Activated CD4-positive, alpha-beta T cell treated with anti-CD3 and anti-CD28 coated beads, Interleukin-2, amount 50 U/mL, for 24 hours (primary cell): ENCODE measurements at regions not wholly inside any gene's neighbourhood (a gene's known extent, or its start where the extent isn't known, plus 50 kb on each side); places are given as distances from the start of the nearest gene placed in this dataset.
"Not testable (repeated sequence)": the region's sequence is repeated elsewhere in the genome, so short reads cannot be mapped to it uniquely, and the experiment has no call there.

Experiments
- DNase-seq, 2 donors: peaks; one replicate each; pipeline ENCODE4 v3.0.0-alpha.2; 2020; ENCODE audit warnings: low read depth in 1 of 2, low spot score in 1 of 2

DNA sequence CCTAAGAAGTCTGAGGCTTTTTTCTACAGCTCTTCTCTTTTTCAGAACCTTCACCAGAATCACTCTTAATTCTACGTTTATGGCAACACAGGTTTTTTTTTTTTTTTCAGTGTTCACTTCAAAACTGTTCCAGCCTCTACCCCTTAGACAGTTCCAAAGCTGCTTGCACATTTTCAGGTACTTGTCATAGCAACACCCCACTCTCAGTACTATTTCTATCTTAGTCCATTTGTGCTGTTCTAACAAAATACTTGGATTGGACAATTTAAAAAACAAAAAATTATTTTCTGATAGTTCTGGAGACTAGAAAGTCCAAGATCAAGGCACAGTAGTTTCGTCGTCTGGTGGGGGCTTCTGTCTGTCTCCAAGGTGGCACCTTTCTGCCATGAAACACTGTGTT lies 340.9 kb upstream of the RPS23 start:
- DNase-seq: no peak

DNA sequence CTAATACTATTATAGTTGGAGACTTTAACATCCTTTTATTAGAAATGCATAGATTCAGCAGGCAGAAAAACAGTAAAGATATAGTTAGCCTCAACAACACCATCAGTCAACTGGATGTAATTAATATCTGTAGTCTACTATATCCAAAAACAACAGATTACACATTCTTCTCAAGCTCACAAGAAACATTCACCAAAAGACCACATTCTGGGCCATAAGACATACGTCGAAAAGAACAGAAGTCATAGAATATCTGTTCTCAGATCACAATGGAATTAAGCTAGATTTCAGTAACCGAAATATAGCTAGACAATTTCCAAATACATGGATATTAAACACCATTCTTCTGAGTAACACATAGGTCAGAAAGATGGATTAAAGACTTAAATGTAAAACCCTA lies 336.6 kb upstream of the RPS23 start:
- DNase-seq: no peak

DNA sequence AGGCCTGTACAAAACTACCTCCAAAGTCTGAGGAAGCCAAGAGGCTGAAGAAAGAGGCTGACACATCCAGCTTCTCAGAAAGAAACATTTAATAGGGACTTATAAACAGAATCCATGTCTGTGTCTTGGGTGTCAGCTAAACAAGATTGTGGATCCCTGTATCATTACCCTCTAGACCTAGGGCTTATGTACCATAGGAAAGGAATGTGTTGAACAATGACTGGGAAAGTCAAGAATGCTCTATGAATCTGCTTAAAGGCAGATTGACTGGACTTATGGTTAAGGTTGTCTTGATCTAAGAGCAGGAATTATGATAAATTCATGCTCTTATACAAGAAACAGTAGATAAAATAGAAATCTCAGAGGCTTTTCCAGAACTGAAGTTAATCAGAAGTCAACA lies 335.7 kb upstream of the RPS23 start:
- no peak for DNase-seq

DNA sequence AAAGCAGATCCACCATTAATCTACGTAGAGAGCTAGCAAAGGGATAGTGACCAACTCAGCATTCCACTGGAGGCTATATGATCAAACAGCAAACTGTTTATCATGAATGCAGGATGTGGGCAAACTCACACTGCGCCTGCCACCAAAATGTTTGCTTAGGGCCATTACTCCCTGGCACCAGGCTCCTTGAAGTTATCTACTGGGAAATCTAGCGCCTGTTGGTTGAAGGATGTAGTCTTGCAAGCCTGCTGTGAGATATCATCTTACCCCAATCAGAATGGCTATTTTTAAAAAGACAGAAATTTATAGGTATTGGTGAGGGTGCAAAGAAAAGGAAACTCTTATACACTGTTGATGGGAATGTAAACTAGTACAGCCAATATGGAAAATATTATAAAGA lies 332.5 kb upstream of the RPS23 start:
- DNase-seq: no peak

DNA sequence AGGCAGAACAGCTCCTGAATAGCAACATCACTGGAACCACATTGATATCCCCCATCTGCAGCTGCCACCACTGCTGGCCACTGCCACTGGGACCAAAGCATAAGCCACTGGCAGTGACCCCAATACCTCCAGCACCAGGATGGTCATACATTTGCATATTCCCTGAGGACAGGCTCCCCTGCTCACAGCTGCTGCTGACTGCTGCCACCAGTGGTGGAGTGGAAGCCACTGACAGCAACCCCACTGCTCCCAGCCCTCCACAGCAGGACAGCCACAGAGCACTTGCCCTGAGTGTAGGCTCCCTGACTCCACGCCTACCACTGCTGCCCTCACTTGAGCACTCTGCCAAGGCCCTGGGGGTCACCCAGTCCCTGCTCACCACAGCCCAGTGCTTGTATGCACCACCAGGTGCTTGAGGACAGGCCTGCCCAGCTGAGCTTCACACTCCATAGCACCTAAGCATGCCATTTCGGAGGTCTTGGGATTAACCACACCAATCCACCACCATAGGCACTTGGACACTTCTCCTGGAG lies 327.4 kb upstream of the RPS23 start:
- no peak for DNase-seq

DNA sequence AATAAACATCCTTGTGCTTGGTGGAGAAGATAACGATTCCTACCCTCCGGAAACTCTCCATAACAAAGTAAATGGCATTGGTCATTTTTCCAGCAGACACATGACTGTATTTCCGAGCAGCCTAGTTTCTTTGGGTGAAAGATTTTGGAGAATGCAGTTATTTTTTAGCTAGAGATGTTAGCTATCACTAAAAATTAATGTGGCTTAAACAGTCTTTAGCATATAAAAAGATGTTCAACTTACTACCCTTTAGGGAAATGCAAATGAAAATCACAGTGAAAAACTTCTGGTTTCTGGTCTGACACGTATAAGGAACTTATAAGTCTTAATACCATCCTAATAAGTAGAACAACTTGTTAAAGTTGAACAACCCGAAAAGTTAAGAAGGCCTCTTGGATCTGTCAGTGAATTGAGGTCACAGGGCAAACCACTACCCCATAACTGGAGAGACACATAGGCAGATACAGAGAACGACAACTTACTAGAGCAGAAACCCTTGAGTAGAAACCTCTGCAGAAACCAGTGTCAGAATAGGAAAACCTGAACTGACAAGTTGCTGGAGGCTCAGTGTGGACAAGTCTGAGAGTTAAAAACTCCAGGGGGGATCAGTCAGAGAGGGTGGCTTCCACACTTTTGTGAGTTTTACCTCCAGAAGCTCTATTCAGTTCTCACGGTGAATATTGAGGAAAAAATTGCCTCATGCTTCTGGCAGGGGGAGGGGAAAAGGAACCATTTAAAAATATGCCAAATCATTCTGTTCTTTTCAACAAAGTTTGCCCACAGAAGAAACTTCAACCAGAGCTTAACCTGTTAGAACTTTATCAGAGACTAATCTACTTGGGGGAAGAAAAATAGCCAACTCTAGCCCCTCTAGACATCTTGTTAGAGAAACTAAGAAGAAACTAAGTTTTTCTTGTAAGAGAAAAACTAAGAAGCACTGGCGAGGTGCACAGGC lies 325.2 kb upstream of the RPS23 start:
- no peak for DNase-seq

DNA sequence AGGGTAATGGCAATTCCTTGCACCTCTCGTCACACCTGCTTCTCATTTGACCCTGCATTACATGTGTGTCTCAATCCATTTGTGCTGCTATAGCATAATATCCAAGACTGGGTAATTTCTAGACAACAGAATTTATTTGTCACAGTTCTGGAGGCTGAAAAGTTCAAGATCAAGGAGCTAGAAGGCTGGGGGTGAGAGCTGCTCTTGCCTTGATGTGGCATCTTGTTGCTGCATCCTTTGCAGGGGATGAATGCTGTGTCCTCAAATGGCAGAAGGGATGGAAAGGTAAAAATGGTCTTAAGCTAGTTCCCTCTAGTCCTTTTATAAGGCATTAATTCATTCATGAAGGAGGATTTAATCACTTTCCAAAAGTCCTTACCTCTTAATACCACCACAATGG lies 323.7 kb upstream of the RPS23 start:
- DNase-seq: no peak

DNA sequence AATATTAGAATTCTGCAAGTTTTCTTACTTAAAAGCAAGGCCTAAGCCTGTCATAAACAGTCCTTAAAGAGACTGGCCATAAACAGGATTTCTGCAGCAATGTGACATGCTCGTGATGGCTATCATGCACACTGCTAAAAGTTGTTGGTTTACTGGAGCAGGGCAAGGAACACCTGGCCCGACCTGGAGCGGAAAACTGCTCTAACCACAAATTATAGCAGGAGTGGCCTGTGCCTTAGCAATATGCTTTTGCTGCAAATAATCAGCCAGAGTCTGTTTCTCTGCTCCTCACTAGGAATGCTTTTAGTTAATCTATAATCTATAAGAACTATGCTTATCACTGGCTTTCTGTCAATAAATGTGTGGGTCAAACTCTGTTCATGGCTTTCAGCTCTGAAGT lies 322.9 kb upstream of the RPS23 start:
- DNase-seq: no peak

DNA sequence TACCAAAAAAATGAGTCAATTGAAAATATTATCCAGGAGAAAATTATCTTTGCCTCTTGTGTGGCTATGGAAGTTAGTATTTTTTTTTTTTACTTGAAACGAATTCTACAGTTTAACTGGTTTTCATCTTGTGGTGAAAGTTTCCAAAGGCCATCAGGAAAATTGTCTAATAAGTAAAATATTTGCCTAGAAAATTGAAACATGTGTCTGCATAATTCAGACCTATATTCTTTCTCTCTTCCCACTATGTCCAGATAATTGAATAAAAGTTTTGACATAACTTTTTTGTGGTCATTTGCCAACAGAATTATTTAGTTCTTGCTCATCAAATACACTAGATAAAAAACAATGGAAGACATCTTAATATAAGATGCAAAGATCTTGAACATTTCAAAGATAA lies 321.5 kb upstream of the RPS23 start:
- no peak for DNase-seq

DNA sequence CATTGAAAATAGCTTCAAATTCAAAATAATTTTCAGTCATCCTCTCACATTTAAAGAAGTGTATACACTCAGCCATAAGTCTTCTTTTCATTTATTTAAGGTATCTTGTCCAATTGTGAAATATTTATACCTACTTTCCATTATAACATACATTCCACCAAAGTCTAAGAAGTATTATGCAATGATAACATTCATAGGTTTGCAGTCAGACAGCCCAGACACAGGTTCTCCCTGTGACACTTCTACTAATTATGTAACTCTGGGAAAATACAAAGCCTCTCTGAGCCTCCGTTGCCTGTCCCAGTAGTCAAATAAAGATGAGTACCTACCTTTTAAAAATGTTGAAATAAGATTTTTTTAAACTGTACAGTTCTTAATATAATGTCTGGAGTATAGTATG lies 320.9 kb upstream of the RPS23 start:
- DNase-seq: no peak

DNA sequence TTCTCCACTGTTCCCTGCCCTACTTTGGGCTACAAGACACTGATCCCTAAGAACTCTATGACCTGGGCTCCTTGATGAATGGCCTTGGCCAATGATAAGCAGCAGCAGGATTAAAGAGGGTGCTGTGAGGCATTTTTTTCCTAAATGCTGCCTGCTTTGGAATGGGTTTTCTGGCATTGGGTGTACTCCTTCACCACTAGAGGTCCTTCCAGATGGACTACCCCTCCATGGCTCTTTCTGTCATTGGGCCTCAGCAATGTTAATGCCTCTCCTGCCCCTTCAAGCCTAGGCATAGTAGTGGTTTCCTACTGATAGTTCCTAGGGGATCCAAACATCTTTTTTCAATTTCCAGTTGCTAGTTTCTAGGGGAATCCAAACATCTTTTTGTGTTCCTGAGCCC lies 319.3 kb upstream of the RPS23 start:
- DNase-seq: no peak

DNA sequence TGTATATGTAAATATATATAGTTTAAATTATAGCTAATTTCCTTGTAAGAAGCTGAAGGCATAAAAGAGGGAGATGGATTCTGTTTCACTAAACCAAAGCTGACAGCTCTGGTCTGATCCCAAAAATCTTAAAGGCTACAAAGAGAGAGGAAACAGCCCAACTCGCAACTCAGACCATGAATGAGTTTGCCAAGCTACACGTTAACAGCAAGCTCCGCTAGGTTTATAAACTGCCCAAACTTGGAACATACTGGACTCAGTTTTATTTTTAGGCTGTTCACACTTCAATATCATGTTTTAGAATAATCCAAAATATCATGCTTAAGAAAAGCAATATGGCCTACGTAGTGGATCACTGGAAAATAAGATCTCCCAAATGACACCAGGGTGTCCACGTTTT lies 318.3 kb upstream of the RPS23 start:
- no peak for DNase-seq

DNA sequence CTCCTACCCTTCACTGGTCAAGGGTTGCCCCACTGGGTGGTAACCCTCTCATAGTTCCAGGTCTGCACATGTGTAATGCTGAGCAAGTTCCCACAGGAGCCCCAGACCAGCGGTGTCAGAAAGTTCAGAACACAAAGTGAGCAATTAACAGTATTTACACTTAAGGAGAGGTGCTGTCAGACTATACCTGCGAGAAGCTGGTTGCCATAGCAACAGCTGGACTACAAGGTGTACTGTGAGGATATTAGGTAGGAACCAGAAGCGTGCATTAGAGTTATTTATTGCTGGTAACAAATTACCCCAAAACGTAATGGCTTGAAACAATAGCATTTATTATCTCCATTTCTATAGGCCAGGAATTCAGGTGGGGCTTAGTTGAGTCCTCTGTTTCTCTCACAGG lies 317.0 kb upstream of the RPS23 start:
- DNase-seq: no peak

DNA sequence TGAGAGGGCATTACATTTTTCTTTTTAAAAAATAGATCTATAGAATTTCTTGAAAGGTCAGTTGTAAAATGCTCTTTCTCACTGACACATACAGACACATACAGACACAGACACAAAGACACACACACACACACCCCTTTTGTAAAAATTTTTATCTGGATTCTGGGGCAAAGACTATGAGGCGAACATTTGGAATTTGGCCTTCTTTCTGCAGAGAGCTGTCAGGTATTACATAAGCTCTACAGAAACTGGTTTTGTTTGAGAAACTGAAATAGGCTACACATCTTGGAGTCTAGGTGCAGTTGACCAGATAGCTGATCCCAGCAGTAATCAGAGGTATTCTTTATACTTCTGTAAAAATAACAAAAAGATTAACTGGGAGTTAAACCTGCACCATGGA lies 315.9 kb upstream of the RPS23 start:
- DNase-seq: no peak

DNA sequence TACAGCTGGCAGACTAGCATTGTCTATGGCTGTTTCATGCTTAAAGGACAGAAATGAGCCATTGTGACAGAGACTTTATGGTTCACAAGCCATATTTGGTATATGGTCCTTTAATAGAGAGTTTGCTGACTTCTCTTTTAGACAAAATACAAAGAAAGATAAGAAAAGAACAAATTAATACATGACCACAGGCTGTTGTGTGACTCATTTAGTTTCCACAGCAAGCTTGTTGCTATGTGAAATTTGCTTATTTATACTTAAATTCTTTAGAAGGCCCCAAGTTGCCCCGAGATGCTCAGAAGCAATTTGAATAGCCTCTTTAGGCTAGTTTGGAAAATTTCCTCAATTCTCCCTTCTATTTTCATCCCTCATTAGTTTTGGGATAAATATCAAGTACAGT lies 315.3 kb upstream of the RPS23 start:
- no peak for DNase-seq

DNA sequence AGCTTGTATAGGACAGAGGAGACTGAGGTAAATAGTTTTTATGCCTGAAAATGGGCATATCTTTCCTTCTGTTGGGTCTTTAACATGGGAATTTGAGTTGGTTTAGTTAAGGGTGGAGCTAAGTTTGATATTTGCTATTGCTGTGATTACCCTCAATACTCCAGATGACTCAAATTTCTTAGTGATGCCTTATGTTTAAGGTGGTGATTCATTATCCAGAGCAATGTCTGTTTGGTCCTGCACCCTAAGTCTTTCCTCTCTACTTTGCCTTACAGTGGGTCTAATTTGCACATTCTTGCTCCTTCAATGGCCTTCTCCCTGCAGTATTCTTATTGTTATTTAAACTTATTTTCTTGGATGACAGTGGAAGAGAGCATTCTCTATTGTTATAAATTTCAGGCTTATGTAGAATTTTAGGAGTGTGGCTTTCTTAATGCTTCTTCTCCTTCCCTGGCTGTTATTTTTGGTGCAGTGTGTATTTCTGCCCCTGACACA lies 312.9 kb upstream of the RPS23 start:
- DNase-seq: no peak

DNA sequence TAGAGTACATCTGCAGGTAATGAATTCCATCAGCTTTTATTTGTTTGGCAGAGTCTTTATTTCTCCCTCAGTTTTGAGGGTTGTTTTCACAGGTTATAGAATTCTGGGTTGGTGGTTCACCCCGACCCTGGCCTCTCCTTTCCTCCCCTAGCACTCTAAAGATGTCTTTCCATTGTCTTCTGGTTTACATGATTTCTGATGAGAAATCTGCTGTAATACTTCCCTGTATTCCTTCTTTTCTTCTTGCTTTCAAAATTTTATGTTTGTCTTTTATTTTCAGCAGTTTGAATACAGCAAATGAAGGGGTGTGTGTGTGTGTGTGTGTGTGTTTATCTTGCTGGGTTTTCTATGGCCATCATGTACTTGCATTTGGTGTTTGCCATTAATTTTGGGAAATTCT lies 312.0 kb upstream of the RPS23 start:
- DNase-seq: no peak

DNA sequence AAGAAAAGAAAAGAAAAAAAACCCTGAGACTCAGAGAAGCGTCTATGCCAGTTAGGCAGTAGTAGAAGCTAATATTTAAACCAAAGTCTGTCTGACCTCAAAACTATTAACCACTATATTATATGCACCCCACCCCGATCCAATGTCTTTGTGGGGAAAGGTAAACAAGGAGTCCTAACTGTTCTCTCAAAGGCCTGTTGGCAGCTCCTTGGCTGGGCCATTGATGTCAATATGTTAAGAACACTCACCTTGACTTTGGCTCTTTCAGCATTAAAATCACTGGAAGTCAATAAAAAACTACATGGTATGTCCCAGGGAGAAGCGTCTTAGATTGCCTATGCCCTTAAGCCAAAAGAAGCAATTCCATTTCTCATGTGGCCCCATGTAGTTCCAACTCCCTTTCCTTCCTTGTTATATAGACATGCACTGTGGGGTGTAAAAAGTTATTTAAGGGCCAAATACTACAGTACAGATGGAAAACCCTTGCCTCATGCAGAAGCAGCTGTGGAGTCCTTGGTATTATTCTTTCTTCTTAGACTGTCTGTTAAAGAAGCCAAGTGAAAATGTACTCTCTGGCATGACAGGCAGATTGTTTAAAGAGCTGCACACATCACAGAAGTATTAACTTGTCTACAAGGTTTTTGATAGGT lies 308.6 kb upstream of the RPS23 start:
- no peak for DNase-seq

DNA sequence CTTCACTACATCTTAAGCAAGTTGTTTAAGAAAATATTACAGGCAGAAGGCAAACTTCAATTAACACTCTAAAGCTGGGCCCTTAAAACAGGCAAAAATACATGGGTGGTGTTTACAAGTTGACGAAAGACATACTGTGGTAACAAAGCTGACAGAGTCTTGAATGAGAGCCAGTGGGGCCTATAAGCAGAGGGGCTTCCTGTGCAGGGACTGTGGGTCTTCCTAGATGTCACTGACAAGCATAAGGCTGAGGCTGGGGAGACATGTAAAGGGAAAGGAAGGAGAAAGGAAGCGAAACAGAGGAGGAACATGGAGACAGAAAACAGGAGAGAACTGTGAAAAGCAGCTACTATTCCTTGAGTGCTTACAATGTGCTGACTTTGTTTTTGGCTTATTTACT lies 308.0 kb upstream of the RPS23 start:
- DNase-seq: no peak

DNA sequence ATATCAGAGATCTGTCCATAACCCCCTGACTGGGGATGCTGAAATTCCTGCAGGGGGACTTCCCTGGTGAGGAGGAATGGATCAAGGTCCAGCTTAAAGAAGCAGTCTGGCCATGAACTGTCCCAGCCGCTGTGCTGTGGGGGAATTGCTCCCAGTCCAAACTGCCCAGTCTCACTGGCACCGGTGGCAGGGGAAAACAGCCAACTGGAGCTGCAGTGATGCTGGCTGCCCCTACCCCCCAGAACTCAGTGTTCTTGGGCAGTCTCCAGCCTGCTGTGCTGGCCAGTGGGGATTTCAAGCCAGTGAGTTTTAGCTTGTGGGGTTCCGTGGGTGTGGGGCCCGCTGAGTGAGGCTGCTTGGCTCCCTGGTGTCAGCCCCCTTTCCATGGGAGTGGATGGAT lies 306.5 kb upstream of the RPS23 start:
- no peak for DNase-seq

DNA sequence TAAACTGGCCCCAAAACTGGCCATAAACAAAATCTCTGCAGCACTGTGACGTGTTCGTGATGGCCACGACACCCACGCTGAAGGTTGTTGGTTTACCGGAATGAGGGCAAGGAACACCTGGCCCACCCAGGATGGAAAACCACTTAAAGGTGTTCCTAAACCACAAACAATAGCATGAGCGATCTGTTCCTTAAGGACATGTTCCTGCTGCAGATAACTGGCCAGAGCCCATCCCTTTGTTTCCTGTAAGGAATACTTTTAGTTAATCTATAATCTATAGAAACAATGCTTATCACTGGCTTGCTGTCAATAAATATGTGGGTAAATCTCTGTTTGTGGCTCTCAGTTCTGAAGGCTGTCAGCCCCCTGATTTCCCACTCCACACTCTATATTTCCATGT lies 305.2 kb upstream of the RPS23 start:
- not testable (repeated sequence) for DNase-seq

DNA sequence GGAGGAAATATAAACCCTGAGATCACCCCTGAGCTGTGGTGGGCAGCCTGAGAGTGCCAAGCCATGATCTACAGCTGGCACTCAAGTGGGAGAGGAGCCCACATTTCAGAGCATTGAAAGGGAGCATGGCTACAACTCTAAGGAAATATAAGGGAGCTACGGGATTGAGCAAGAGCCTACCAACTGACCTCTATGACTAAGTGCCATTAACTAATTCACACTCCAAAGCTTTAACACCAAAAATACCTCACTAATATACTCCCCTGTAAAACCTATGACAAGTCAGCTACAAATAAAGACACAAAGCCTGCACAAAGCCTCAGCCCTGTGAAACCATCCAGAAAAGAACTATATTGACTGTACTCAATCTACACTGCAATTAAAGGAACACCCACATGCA lies 286.8 kb upstream of the RPS23 start:
- no peak for DNase-seq
